Smooth muscle cell (in vitro differentiated cells): ENCODE measurements at regions not wholly inside any gene's neighbourhood (a gene's known extent, or its start where the extent isn't known, plus 50 kb on each side); places are given as distances from the start of the nearest gene placed in this dataset.

Experiments used
- DNase-seq: peaks from one replicate; lab custom pipeline; 2025; ENCODE audit not compliant: unreplicated experiment; lab: John Stamatoyannopoulos, UW
- H2AFZ ChIP-seq: fragments of 200-600 bp; sonication (generic); 2 replicates; pipeline ENCODE4 v1.6.0; 2016; ENCODE audit warnings: antibody characterized with exemption, low read depth, mild to moderate bottlenecking
- H3F3A ChIP-seq: fragments of 200-600 bp; sonication (generic); 2 replicates; pipeline ENCODE4 v1.6.0; 2017; ENCODE audit warnings: antibody characterized with exemption, low read depth
- H3K27ac ChIP-seq: fragments of 200-600 bp; sonication (generic); 2 replicates; pipeline ENCODE4 v1.5.1; 2016; ENCODE audit warnings: low read depth, mild to moderate bottlenecking
- H3K27me3 ChIP-seq: fragments of 200-600 bp; sonication (generic); 2 replicates; pipeline ENCODE4 v1.6.1; 2016; ENCODE audit warnings: low read depth, mild to moderate bottlenecking
- H3K36me3 ChIP-seq: fragments of 200-600 bp; sonication (generic); 2 replicates; pipeline ENCODE4 v1.5.1; 2016; ENCODE audit warnings: low read depth
- H3K4me1 ChIP-seq: fragments of 200-600 bp; sonication (generic); 2 replicates; pipeline ENCODE4 v1.5.1; 2016; ENCODE audit warnings: low read depth
- H3K4me2 ChIP-seq: fragments of 200-600 bp; sonication (generic); 2 replicates; pipeline ENCODE4 v1.6.0; 2016; ENCODE audit warnings: mild to moderate bottlenecking
- H3K4me3 ChIP-seq: fragments of 200-600 bp; sonication (generic); 2 replicates; pipeline ENCODE4 v1.5.1; 2016; ENCODE audit warnings: mild to moderate bottlenecking
- H3K79me2 ChIP-seq: fragments of 200-600 bp; sonication (generic); 2 replicates; pipeline ENCODE4 v1.6.0; 2016; ENCODE audit warnings: low read depth, mild to moderate bottlenecking
- H3K9ac ChIP-seq: fragments of 200-600 bp; sonication (generic); 2 replicates; pipeline ENCODE4 v1.6.0; 2016; ENCODE audit warnings: low read depth
- H3K9me3 ChIP-seq: fragments of 200-600 bp; sonication (generic); replicated peaks from 2 replicates; pipeline ENCODE4 v1.5.1; 2016; ENCODE audit warnings: low read depth
- H4K20me1 ChIP-seq: fragments of 200-600 bp; sonication (generic); 2 replicates; pipeline ENCODE4 v1.6.0; 2016; ENCODE audit warnings: low read depth
- WGBS: methylation state at CpG from one replicate; pipeline ENCODE4 v1.1.7; 2016; ENCODE audit warnings: low lambda C conversion rate; 5-methylcytosine and 5-hydroxymethylcytosine counted together
- TF ChIP-seq, protein P1 (sequence below): fragments of 200-600 bp; sonication (generic); IDR thresholded peaks from 2 replicates; pipeline ENCODE4 v1.5.1; 2017; ENCODE audit warnings: borderline replicate concordance, mild to moderate bottlenecking, antibody characterized with exemption; ENCODE audit not compliant: insufficient read depth, poor library complexity, severe bottlenecking

DNA sequence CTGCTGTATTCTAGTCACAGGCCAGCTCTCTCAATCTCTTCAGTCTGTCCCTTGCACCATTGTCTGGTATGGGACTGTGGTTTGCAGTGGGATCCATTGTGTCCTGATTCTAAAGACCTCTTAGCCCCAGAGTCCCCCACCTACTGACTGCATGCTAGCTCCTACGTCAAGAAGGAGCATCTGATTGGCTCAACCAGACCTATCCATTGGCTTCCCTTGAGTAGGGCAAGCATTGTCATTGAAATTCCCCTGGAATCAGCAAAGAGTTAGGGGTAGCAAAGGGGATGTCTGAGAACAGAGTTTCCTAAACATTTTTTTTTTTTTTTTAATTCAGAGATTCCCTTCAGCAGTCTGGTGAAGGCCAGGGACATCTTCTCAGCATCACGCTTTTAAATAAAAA, 175.3 kb upstream of the MPHOSPH6 start:
- Histone ChIP-seq H3K9ac (no peak overlapping the region), H3F3A (no peaks in the 10 kb centered on the region), H3K27me3 (peaks cover 11% of the 10 kb centered on the region), H3K4me2 (no peak overlapping the region), H3K4me3 (no peak overlapping the region), H2AFZ (no peak overlapping the region), H3K79me2 (no peaks in the 10 kb centered on the region), H3K27ac (no peak overlapping the region), H3K4me1 (peaks cover 7% of the 10 kb centered on the region), H3K36me3 (no peaks in the 10 kb centered on the region), H4K20me1 (no peaks in the 10 kb centered on the region), H3K9me3 (no peaks in the 10 kb centered on the region)
- no peak for DNase-seq
- 52% methylated on average over 2 of the region's 2 CpGs for WGBS
- TF ChIP-seq, protein P1, sequence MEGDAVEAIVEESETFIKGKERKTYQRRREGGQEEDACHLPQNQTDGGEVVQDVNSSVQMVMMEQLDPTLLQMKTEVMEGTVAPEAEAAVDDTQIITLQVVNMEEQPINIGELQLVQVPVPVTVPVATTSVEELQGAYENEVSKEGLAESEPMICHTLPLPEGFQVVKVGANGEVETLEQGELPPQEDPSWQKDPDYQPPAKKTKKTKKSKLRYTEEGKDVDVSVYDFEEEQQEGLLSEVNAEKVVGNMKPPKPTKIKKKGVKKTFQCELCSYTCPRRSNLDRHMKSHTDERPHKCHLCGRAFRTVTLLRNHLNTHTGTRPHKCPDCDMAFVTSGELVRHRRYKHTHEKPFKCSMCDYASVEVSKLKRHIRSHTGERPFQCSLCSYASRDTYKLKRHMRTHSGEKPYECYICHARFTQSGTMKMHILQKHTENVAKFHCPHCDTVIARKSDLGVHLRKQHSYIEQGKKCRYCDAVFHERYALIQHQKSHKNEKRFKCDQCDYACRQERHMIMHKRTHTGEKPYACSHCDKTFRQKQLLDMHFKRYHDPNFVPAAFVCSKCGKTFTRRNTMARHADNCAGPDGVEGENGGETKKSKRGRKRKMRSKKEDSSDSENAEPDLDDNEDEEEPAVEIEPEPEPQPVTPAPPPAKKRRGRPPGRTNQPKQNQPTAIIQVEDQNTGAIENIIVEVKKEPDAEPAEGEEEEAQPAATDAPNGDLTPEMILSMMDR, result no peak

DNA sequence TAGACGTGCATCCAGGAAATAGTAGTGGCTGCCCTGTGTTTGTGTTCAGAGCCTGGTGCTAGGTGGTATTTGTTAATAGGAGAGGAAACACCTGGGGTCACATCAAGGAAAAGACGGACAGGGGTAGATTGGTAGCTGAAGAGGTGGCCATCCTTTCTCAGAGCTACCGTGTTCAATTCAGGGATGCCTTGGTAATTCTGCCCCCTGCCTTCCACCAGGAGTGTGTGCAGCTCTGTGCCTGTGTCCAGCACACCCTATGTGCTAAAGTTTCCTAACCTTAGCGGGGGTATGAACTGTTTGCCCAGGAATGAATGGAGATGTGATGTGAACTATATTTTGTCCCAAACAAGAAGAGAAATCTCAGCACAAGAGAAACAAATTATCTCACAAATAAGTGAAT, 174.1 kb upstream of the MPHOSPH6 start:
- H2AFZ ChIP-seq, result no peak overlapping the region
- H3K27me3 ChIP-seq, result peaks cover 11% of the 10 kb centered on the region
- H3K9ac ChIP-seq, result no peak overlapping the region
- no peak overlapping the region for H3K4me3 ChIP-seq
- peaks cover 7% of the 10 kb centered on the region for H3K4me1 ChIP-seq
- no peaks in the 10 kb centered on the region for H3K36me3 ChIP-seq
- DNase-seq, result no peak
- no peak overlapping the region for H3K27ac ChIP-seq
- H3K79me2 ChIP-seq, result no peaks in the 10 kb centered on the region
- H3K4me2 ChIP-seq, result no peak overlapping the region
- no peaks in the 10 kb centered on the region for H4K20me1 ChIP-seq
- WGBS, result 64% methylated on average over 4 of the region's 4 CpGs
- no peaks in the 10 kb centered on the region for H3F3A ChIP-seq
- TF ChIP-seq, protein P1, result peak; percentile 20
- H3K9me3 ChIP-seq, result no peaks in the 10 kb centered on the region

DNA sequence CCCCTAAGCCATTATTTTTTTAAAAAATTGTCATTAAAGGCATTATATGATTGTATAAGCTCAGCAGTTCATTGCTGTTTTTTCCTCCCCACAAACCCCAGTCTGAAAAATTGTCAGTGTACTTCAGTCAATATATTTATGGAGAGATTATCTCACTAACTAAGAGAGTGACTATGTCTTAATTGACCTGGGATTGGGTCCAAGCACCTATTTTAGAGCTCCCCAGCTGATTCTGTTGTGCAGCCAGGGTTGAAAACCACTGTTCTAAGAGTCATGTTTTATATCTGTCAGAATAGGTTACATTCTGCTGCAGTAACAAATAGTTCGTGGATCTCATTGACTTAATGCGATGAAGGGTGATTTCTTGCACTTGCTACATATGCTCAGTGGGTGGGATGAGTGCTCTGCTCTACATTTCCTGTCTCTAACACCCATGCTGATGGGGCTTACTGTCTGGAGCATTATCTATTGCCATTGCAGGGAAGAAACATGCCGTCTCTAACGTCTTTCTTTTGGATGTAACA, 171.2 kb upstream of the MPHOSPH6 start:
- Histone ChIP-seq H3K36me3 (no peaks in the 10 kb centered on the region), H3K9me3 (no peaks in the 10 kb centered on the region), H3K9ac (no peak overlapping the region), H4K20me1 (no peaks in the 10 kb centered on the region), H3F3A (no peaks in the 10 kb centered on the region), H3K27me3 (peaks cover 14% of the 10 kb centered on the region), H3K4me3 (no peak overlapping the region), H3K79me2 (no peaks in the 10 kb centered on the region), H3K27ac (no peak overlapping the region), H2AFZ (no peak overlapping the region), H3K4me1 (no peaks in the 10 kb centered on the region), H3K4me2 (no peak overlapping the region)
- 79% methylated on average over 4 of the region's 4 CpGs for WGBS
- TF ChIP-seq, protein P1, result no peak
- no peak for DNase-seq

DNA sequence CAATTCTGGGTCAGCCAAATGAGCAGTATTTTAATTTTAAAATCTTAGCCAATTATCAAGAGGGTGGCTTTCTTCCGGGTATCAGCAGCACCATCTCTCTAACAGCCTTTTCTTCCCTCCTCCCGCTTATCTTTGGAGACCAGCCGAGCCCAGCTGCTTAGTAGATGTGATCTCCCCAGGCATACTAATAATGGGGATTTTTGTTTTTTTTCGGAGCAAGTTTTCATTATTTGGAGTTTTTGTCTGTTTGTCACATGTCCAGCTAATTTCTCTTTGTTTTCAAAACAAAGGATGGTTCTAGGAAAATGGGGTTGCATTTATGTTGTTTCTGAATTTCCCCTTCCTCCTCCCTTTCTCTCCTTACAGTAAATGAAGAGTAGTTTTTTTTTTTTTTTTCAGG, 170.5 kb upstream of the MPHOSPH6 start:
- DNase-seq, result no peak
- H3K79me2 ChIP-seq, result no peaks in the 10 kb centered on the region
- H3K4me3 ChIP-seq, result no peak overlapping the region
- H3K36me3 ChIP-seq, result no peaks in the 10 kb centered on the region
- WGBS, result 83% methylated on average over 4 of the region's 4 CpGs
- no peak overlapping the region for H3K4me2 ChIP-seq
- no peaks in the 10 kb centered on the region for H3F3A ChIP-seq
- no peaks in the 10 kb centered on the region for H3K9me3 ChIP-seq
- no peak overlapping the region for H2AFZ ChIP-seq
- no peak overlapping the region for H3K9ac ChIP-seq
- H3K4me1 ChIP-seq, result no peaks in the 10 kb centered on the region
- TF ChIP-seq, protein P1, result no peak
- peaks cover 14% of the 10 kb centered on the region for H3K27me3 ChIP-seq
- H3K27ac ChIP-seq, result no peak overlapping the region
- H4K20me1 ChIP-seq, result no peaks in the 10 kb centered on the region
